Neural progenitor cell (in vitro differentiated cells): ENCODE measurements at regions not wholly inside any gene's neighbourhood (a gene's known extent, or its start where the extent isn't known, plus 50 kb on each side); places are given as distances from the start of the nearest gene placed in this dataset.

Source experiments
- CTCF ChIP-seq: fragments of 200-600 bp; sonication (generic); IDR thresholded peaks from 2 replicates; pipeline ENCODE4 v1.5.1; 2017; ENCODE audit warnings: antibody characterized with exemption, mild to moderate bottlenecking
- EZH2 ChIP-seq: fragments of 200-600 bp; sonication (generic); IDR thresholded peaks from 2 replicates; pipeline ENCODE4 v1.6.1; 2017; ENCODE audit warnings: antibody characterized with exemption, mild to moderate bottlenecking, moderate library complexity
- EZH2phosphoT487 ChIP-seq: fragments of 200-600 bp; sonication (generic); IDR thresholded peaks from 2 replicates; pipeline ENCODE4 v1.6.1; 2017; ENCODE audit warnings: antibody characterized with exemption

GRCh38 chr10:107577221-107577620 lies 412.7 kb upstream of the SORCS1 start:
- TF ChIP-seq EZH2phosphoT487 (no peak), CTCF (no peak), EZH2 (no peak)
